GM13976 (cell line): ENCODE measurements at regions not wholly inside any gene's neighbourhood (a gene's known extent, or its start where the extent isn't known, plus 50 kb on each side); places are given as distances from the start of the nearest gene placed in this dataset.

Experiments
- DNase-seq: peaks from one replicate; pipeline ENCODE4 v3.0.0; 2012; ENCODE audit warnings: low spot score
- CTCF ChIP-seq: IDR thresholded peaks from 2 replicates; pipeline ENCODE4 v1.5.1; 2012; ENCODE audit warnings: borderline replicate concordance, mild to moderate bottlenecking; ENCODE audit not compliant: insufficient read depth; ENCODE audit errors: extremely low read depth, missing control alignments, control extremely low read depth
- in situ Hi-C: fragments of 300-500 bp; cut with MboI; formaldehyde crosslinking; loops from one replicate; pipeline ENCODE4 v1.12.0; 2022; ENCODE audit warnings: low sequenced_read_pairs, mixed read lengths, inconsistent platforms; ENCODE audit not compliant: unreplicated experiment

DNA sequence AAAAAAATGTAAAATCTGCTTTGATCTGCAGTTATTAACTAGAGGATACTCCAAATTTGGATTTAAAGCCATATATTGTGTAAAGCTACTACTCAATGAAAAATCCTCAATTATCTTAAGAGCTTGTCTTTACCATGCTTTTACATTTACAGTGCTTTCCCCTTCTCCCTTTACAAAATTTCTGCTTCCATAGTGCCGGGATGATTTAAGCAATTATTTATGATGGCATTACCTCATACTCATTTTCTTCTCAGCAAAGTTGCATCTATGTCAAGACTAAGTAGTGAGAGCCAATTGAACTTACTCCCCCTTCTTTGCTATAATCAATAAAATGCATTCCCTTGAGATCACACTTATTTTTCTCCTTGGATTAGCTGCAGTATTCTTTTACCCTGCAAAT is 505.4 kb upstream of the AGA start:
- TF ChIP-seq CTCF, result no peak
- in situ Hi-C loops, result no loop called here
- no peak for DNase-seq

DNA sequence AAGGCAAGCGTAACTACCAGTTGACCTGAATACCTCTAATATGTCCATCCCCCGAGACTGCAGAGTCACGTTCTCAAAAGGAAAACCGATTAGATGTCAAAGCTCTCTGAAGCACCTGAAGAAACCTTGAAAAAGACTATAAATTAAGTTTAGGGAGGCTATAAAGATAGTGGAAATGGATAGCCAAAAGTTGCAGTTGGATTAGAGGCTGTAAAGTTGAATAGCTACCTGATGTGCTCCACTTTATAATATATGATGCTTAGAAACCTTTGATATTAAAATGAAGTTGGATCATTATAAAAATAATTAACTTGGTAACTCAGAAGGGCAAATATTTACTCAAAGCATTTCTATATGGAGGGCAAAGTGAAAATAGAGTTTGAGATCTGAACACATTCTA is 506.6 kb upstream of the AGA start:
- in situ Hi-C loops, result no loop called here
- TF ChIP-seq CTCF, result no peak
- no peak for DNase-seq

GRCh38 chr4:177951026-177951425 is 508.8 kb upstream of the AGA start:
- in situ Hi-C loops, result no loop called here
- no peak for TF ChIP-seq CTCF
- DNase-seq, result no peak

DNA sequence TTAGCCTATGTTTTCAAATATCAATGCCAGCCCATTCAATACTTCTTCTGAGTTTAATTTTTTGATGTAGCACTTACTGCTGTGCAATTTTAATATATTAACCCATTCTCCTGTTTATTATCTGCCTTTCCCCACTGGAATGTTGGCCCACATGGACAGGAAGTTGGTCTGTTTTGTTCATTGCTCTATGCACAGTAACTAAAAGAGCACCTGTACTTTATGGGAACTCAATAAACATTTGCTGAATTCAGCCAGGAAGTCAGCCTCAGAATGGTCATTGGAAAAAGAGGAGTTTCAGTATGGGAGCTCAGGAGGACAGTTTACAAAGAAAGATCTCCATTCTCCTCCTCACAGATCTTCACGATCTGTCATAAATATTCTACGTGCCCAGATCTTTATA is 510.5 kb upstream of the AGA start:
- no peak for TF ChIP-seq CTCF
- in situ Hi-C loops, result no loop called here
- DNase-seq, result no peak

GRCh38 chr4:177957596-177958360 is 515.5 kb upstream of the AGA start:
- in situ Hi-C loops, result no loop called here
- no peak for DNase-seq
- no peak for TF ChIP-seq CTCF

GRCh38 chr4:177960566-177960965 is 518.3 kb upstream of the AGA start:
- in situ Hi-C loops, result no loop called here
- no peak for TF ChIP-seq CTCF
- no peak for DNase-seq
